GM19351 (cell line): ENCODE measurements at regions not wholly inside any gene's neighbourhood (a gene's known extent, or its start where the extent isn't known, plus 50 kb on each side); places are given as distances from the start of the nearest gene placed in this dataset.

Experiments used
- ATAC-seq: cut with Tn5 transposase; IDR thresholded peaks from one replicate; pipeline ENCODE4 v1.9.1; 2021; ENCODE audit warnings: mild to moderate bottlenecking, moderate library complexity; ENCODE audit not compliant: unreplicated experiment

- no peak for ATAC-seq
These were observed 802.6 kb upstream of the CHAC2 start for GRCh38 chr2:52964916-52965530.

- ATAC-seq, result no peak
These were observed 806.2 kb upstream of the CHAC2 start for GRCh38 chr2:52961403-52961802.

GRCh38 chr2:52960881-52961280 is 806.7 kb upstream of the CHAC2 start:
- no peak for ATAC-seq

GRCh38 chr2:52959801-52960200 is 807.8 kb upstream of the CHAC2 start:
- ATAC-seq, result no peak

GRCh38 chr2:52956766-52957165 is 810.8 kb upstream of the CHAC2 start:
- ATAC-seq, result no peak

- no peak for ATAC-seq
These were observed 811.5 kb upstream of the CHAC2 start for GRCh38 chr2:52956118-52956517.

GRCh38 chr2:52955079-52955478 is 812.5 kb upstream of the CHAC2 start:
- no peak for ATAC-seq

GRCh38 chr2:52940101-52940500 is 827.5 kb upstream of the CHAC2 start:
- no peak for ATAC-seq

GRCh38 chr2:52939250-52939649 is 828.4 kb upstream of the CHAC2 start:
- ATAC-seq, result no peak

- no peak for ATAC-seq
These were observed 831.6 kb upstream of the CHAC2 start for GRCh38 chr2:52936029-52936428.

GRCh38 chr2:52934920-52935640 is 832.5 kb upstream of the CHAC2 start:
- peak; percentile 31 for ATAC-seq

- peak; percentile 67 for ATAC-seq
These were observed 833.2 kb upstream of the CHAC2 start for GRCh38 chr2:52934323-52934898.

GRCh38 chr2:52933878-52934277 is 833.7 kb upstream of the CHAC2 start:
- no peak for ATAC-seq

- ATAC-seq, result peak; percentile 50
These were observed 835.9 kb upstream of the CHAC2 start for GRCh38 chr2:52931660-52932059.

- no peak for ATAC-seq
These were observed 838.2 kb upstream of the CHAC2 start for GRCh38 chr2:52929412-52929811.

- ATAC-seq, result no peak
These were observed 847.9 kb upstream of the CHAC2 start for GRCh38 chr2:52919673-52920072.

GRCh38 chr2:52918551-52918950 is 849.1 kb upstream of the CHAC2 start:
- ATAC-seq, result no peak

- ATAC-seq, result no peak
These were observed 850.6 kb upstream of the CHAC2 start for GRCh38 chr2:52916981-52917380.

GRCh38 chr2:52904355-52904891 is 863.2 kb upstream of the CHAC2 start:
- no peak for ATAC-seq

GRCh38 chr2:52897511-52898044 is 870.0 kb upstream of the CHAC2 start:
- ATAC-seq, result no peak

- no peak for ATAC-seq
These were observed 871.8 kb upstream of the CHAC2 start for GRCh38 chr2:52895726-52896340.
